Muscle layer of duodenum (tissue), 2 donors: ENCODE measurements at regions not wholly inside any gene's neighbourhood (a gene's known extent, or its start where the extent isn't known, plus 50 kb on each side); places are given as distances from the start of the nearest gene placed in this dataset.
"Not testable (repeated sequence)": the region's sequence is repeated elsewhere in the genome, so short reads cannot be mapped to it uniquely, and the experiment has no call there.

Experiments
- H3K27ac ChIP-seq: one replicate; pipeline ENCODE4 v1.7.0; 2013; ENCODE audit warnings: mild to moderate bottlenecking, low read length
- H3K27me3 ChIP-seq: one replicate; pipeline ENCODE4 v1.7.0; 2013; ENCODE audit warnings: low read depth, mild to moderate bottlenecking, control low read depth, low read length
- H3K36me3 ChIP-seq, 2 donors: one replicate each; pipeline ENCODE4 v1.7.0; 2013; ENCODE audit warnings: low read length in 2 of 2, control low read depth in 1 of 2, mild to moderate bottlenecking in 1 of 2; ENCODE audit not compliant: insufficient read depth in 2 of 2, control insufficient read depth in 1 of 2
- H3K4me1 ChIP-seq, 2 donors: one replicate each; pipeline ENCODE4 v1.7.0; 2013; ENCODE audit warnings: low read length in 2 of 2, mild to moderate bottlenecking in 2 of 2, control low read depth in 1 of 2, moderate library complexity in 1 of 2; ENCODE audit not compliant: insufficient read depth in 2 of 2, control insufficient read depth in 1 of 2
- H3K4me3 ChIP-seq, 2 donors: one replicate each; pipeline ENCODE4 v1.7.0; 2013; ENCODE audit warnings: low read length in 2 of 2, low read depth in 1 of 2, mild to moderate bottlenecking in 1 of 2
- H3K9me3 ChIP-seq, 2 donors: one replicate each; pipeline ENCODE4 v1.7.0; 2013; ENCODE audit warnings: low read length in 2 of 2, control low read depth in 1 of 2, mild to moderate bottlenecking in 1 of 2; ENCODE audit not compliant: control insufficient read depth in 1 of 2
- donor health status: healthy.

GRCh38 chr10:76631036-76631670 lies 1006.5 kb downstream of the KCNMA1 start:
- no peak overlapping the region for H3K4me3 ChIP-seq
- no peak overlapping the region for H3K27ac ChIP-seq
- no peaks in the 10 kb centered on the region for H3K9me3 ChIP-seq
- peaks cover 0 to 19% of the 10 kb centered on the region in 2 donors for H3K4me1 ChIP-seq
- no peaks in the 10 kb centered on the region for H3K36me3 ChIP-seq
- no peaks in the 10 kb centered on the region for H3K27me3 ChIP-seq

DNA sequence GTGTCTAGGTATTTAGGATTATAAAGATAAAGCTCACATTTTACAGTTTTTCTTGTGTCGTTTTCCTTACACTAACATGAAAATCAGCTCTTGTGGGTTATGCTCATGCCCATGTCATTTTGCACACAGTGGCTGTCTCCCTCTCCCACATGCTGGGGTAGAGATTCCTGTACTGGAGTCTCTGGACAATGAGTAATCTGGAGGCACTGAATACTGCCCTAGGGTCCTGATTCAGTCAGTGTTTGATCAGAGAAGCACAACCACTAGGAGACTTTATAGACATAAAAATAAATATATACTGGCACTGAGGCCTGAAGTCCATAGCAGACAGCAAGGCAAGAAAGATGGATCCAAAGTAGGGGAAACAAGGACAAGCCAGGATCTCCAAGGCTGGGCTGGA lies 1008.8 kb downstream of the KCNMA1 start:
- Histone ChIP-seq H3K9me3 (no peaks in the 10 kb centered on the region), H3K4me1 (peaks cover 0 to 19% of the 10 kb centered on the region in 2 donors), H3K36me3 (no peaks in the 10 kb centered on the region), H3K4me3 (no peak overlapping the region), H3K27ac (no peak overlapping the region), H3K27me3 (no peaks in the 10 kb centered on the region)

- Histone ChIP-seq H3K4me1 (peaks cover 0 to 7% of the 10 kb centered on the region in 2 donors), H3K36me3 (no peaks in the 10 kb centered on the region), H3K9me3 (no peaks in the 10 kb centered on the region), H3K4me3 (no peak overlapping the region), H3K27me3 (no peaks in the 10 kb centered on the region), H3K27ac (no peak overlapping the region)
Measured at GRCh38 chr10:76626386-76626785, 1011.2 kb downstream of the KCNMA1 start.

DNA sequence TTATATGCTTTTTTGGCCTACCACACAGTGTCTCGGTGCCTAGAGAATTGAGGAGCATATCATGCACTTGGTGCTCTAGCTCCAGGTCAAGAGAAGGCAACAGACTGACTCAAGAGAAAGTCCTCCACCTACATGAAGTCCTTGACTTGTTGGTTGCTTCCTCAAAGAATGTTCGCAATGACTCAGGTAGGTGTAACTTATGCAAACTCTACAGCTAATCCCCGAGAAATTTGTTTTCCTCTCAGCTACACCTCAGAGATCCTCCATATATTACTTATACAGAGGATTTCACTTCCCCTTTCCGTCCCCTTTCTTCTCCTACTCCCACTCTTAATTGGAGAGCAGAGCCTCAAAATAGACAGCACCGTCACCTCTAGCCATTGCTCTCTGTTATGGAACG lies 1013.1 kb downstream of the KCNMA1 start:
- H3K36me3 ChIP-seq, result no peaks in the 10 kb centered on the region
- H3K27me3 ChIP-seq, result no peaks in the 10 kb centered on the region
- H3K27ac ChIP-seq, result no peak overlapping the region
- peaks cover 0 to 5% of the 10 kb centered on the region in 2 donors for H3K4me1 ChIP-seq
- H3K4me3 ChIP-seq, result no peak overlapping the region
- peaks cover 0 to 4% of the 10 kb centered on the region in 2 donors for H3K9me3 ChIP-seq

DNA sequence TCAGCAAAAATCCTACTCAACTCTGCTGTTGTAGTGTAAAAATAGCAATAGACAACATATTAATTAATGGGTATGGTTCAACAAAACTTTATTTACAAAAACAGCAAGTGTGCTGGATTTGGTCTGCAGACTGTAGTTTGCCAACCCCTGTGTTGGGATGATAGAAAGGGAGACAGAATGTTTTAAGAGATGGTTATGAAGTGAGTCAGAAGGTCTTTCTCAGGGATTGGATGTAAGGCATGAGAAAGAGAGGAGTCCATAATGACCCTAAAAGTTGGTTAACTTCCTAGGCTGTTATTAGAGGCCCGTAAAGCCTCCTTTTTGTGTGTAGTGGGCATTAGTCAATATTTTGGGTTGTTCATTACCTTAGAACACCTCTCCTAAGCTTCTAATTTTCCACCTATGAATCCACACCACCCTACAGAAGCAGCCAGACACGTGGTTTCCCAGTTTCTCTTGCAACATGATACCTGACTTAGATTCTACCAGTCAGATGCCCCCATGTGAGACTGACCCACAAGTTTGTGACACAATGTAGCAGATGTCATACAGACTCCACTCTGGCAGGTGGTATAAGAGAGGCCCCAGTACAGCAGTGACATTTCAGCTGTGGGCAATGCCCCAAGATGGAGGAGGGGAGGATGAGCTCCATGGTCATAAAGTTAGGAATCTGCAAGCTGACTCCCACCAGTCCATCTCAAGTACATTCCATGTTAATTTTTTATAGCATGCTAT lies 1015.6 kb downstream of the KCNMA1 start:
- no peak overlapping the region for H3K4me3 ChIP-seq
- no peaks in the 10 kb centered on the region for H3K36me3 ChIP-seq
- peaks cover 0 to 5% of the 10 kb centered on the region in 2 donors for H3K4me1 ChIP-seq
- H3K27me3 ChIP-seq, result no peaks in the 10 kb centered on the region
- H3K9me3 ChIP-seq, result peaks cover 0 to 4% of the 10 kb centered on the region in 2 donors
- no peak overlapping the region for H3K27ac ChIP-seq

GRCh38 chr10:76618641-76619040 lies 1019.0 kb downstream of the KCNMA1 start:
- no peak overlapping the region for H3K4me3 ChIP-seq
- no peaks in the 10 kb centered on the region for H3K4me1 ChIP-seq
- H3K27ac ChIP-seq, result no peak overlapping the region
- peaks cover 0 to 4% of the 10 kb centered on the region in 2 donors for H3K9me3 ChIP-seq
- H3K36me3 ChIP-seq, result no peaks in the 10 kb centered on the region
- H3K27me3 ChIP-seq, result no peaks in the 10 kb centered on the region

- no peaks in the 10 kb centered on the region for H3K4me1 ChIP-seq
- no peaks in the 10 kb centered on the region for H3K36me3 ChIP-seq
- H3K4me3 ChIP-seq, result no peak overlapping the region
- no peaks in the 10 kb centered on the region for H3K27me3 ChIP-seq
- H3K9me3 ChIP-seq, result peaks cover 0 to 4% of the 10 kb centered on the region in 2 donors
- H3K27ac ChIP-seq, result no peak overlapping the region
Measured at GRCh38 chr10:76618171-76618570, 1019.4 kb downstream of the KCNMA1 start.

GRCh38 chr10:76616666-76617065 lies 1020.9 kb downstream of the KCNMA1 start:
- not testable (repeated sequence) for H3K27ac ChIP-seq, H3K27me3 ChIP-seq, H3K9me3 ChIP-seq, H3K4me3 ChIP-seq, H3K36me3 ChIP-seq, H3K4me1 ChIP-seq

DNA sequence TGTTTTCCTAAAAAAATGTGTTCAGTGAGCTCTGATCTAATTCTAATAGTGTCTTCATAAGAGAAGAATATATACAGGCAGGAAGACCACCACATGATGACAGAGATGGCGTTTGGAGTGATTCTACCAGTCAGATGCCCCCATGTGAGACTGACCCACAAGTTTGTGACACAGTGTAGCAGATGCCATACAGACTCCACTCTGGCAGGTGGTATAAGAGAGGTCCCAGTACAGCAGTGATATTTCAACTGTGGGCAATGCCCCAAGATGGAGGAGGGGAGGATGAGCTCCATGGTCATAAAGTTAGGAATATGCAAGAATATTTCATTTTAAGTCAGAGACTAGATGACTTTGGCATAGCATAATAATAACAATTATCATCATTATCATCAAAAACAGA lies 1022.6 kb downstream of the KCNMA1 start:
- H3K4me1 ChIP-seq, result no peaks in the 10 kb centered on the region
- H3K9me3 ChIP-seq, result no peaks in the 10 kb centered on the region
- no peak overlapping the region for H3K4me3 ChIP-seq
- no peaks in the 10 kb centered on the region for H3K27me3 ChIP-seq
- H3K27ac ChIP-seq, result no peak overlapping the region
- no peaks in the 10 kb centered on the region for H3K36me3 ChIP-seq
